GM21390 (cell line): ENCODE measurements at regions not wholly inside any gene's neighbourhood (a gene's known extent, or its start where the extent isn't known, plus 50 kb on each side); places are given as distances from the start of the nearest gene placed in this dataset.
"Not testable (repeated sequence)": the region's sequence is repeated elsewhere in the genome, so short reads cannot be mapped to it uniquely, and the experiment has no call there.

Experiments
- ATAC-seq: cut with Tn5 transposase; IDR thresholded peaks from one replicate; pipeline ENCODE4 v1.9.1; 2021; ENCODE audit not compliant: unreplicated experiment

DNA sequence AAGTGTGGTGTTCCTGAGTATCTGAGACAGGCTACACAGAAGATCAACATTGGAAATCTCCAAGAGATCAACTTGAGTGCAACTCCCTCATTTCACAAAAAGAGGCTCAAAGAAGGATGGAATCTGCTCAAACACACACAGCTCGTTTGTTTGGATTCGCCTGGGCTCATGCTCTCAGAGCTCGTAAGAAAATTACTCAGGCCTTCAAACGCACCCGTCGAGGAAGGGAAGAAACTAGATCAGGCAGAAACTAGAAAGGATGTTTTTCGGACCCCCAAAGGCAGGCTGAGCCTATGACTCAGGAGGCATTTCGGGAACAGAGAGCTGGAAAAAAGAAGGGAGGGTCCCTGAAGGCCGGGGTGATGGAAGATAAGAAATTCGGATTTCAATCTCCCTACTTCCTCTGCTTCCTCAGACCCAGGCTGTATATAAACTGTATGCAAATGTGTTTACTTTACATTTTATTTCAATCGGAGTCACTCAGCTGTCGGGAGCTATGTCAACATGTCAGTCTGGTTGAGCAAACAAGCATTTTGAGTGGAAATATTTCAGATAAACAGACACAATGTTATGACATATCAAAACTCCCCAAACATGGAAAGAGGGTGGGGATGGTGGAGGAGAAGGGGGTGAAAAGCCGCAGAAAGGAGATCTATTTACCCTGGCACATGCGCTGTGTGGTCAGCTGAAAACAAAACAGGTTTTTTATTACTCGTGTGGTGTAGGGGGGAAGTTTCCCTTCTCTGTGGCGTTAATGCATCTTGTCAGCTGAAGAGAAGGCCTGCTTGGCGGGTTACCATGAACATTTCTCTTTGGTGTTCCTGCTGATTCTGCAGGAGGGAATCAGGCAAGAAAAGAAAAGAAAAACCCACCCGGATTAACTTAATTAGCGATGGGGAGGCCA lies 129.1 kb upstream of the TBX3 start:
- no peak for ATAC-seq

DNA sequence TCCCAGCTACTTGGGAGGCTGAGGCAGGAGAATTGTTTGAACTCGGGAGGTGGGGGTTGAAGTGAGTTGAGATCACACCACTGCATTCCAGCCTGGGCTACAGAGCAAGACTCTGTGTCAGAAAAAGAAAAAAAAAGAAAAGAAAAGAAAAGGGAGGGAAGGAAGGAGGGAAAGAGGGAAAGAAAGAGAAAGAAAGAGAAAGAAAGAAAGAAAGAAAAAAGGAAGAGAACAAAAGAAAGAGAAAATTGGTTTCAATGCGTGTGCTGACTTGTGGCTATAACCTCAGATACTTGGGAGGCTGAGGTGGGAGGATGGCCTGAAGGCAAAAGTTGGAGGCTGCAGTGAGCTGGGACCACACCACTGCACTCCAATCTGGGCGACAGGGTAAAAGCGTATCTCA lies 128.4 kb upstream of the TBX3 start:
- no peak for ATAC-seq

DNA sequence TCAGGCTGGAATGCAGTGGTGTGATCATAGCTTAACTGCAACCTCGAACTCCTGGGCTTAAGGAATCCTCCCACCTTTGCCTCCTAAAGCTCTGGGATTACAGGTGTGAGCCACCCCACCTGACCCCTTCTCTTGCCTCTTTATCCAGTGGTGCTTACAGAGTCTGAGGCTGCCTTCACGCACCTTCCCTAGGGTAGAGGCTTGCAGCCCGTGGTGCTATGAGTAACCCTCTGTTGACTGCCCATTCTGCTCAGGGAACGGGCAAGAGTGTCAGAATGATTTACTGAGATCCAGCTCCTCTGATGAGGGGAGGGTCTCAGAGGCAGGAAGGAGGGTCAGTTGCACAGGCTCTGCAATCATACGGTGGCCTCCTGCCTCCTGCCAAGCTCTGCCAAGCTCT lies 125.1 kb upstream of the TBX3 start:
- no peak for ATAC-seq

DNA sequence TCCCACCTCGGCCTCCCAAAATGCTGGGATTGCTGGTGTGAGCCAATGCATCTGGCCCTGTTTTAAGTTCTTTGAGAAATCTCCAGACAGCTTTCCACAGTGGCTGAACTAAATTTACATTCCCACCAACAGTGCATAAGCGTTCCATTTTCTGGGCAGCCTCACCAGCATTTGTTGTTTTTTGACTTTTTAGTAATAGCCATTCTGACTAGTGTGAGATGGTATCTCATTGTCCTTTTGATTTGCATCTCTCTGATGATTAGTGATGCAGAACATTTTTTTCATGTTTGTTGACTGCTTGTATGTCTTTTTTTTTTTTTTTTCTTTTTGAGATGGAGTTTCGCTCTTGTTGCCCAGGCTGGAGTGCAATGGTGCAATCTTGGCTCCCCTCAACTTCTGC lies 117.4 kb upstream of the TBX3 start:
- not testable (repeated sequence) for ATAC-seq

DNA sequence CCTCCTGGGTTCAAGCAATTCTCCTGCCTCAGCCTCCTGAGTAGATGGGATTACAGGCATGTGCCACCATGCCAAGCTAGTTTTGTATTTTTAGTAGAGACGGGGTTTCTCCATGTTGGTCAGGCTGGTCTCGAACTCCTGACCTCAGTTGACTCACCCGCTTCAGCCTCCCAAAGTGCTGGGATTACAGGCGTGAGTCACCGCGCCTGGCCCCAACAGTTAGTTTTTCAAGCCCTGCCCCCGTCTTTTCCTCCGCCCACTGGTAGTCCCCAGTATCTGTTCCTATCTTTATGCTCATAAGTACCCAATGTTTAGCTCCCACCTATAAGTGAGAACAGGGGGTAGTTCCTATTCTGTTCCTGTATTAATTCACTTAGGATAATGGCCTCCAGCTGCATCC lies 116.6 kb upstream of the TBX3 start:
- not testable (repeated sequence) for ATAC-seq

DNA sequence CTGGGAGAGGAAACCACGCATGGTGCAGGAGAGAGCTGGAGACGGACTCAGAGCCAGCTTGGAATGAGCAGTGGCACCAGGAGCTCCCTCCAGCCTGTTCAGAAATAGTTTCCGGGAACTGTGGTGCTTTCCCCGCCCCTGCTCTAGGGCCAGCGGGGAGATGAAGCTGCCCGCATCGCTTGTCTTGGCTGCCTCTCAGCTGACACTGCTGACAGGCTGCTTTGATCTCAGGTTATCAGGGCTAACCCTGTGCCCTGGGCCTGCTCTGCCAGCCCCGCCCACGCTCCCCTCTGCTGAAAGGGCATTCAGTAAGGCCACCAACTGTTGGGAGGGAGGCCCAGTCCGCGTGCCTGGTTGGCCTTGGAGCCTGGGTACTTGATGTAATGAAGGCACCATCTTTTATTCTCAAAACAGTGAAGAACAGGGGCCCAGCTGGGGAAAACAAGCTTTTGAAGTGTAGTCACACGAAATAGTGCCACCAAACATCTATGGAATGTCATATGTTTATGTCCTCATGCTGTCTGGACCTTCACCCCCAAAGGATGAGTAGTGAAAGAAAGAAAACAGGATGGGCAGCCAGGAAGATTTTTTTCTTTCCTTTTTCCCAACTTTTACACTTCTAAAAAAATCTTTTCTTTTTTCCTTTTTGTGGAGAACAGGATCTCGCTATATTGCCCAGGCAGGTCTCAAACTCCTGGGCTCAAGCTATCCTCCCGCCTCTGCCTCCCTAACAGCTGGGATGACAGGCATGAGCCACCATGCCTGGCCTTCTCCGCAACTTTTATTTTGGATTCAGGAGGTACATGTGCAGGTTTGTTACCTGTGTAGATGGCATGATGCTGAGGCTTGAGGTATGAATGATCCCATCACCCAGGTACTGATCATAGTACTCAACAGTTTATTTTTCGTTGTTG lies 115.9 kb upstream of the TBX3 start:
- ATAC-seq, result no peak

DNA sequence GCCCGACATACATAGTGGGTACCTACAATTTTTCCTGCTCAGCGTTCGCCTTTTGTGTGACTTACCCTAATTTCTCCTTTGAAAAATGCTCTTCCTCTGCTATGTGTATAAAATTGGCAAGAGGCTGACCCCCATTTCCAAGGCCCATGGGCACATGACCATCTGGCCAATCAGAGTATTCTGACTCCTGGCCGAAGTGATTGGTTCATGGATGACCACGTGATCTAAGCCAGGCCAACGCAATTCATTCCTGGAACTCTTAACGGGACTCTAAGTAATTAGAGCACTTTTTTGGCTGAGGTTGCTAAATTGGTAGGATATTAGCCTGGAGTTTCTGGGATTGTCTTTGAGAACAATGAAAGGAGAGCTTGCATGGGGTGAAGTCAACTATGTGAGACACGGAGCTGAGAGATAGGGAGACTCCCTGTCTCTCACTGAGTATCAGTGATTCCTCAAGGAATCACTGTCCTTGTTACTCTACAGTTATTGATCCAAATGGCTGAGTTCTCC lies 110.1 kb upstream of the TBX3 start:
- no peak for ATAC-seq

DNA sequence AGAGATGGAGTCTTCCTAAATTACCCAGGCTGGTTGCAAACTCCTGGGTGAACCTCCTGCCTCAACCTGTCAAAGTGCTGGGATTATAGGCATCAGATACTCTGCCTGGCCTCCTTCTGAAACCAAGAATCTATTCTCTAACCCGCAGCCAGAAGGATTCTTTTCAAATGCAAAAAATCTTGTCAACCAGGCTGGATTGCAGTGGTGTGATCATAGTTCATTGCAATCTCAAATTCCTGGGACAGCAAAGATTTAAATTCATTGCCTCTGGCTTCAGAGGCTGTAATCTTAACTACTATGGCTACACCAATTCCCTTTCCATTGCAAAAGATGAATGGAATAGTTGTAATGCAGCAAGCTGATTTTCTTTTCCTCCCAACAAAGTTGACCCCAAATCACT lies 106.3 kb upstream of the TBX3 start:
- no peak for ATAC-seq

DNA sequence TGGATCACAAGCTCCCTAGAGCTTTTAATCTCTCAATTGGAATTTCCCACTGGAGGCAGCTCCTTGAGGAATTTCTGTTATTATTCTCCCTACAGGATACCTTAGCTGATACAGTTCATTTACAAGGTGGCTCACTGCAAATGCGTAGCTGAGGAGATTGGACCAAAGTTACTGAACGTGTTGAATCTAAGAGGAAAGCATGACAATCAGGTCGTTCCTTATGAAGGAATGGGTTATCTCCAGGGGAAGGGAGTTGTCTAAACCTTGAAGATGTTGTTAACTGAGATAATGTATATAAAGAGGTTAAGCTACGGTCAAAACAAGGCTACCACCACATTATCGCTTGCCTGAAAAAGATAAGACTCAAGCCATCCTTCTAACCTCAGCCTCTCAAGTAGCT lies 105.8 kb upstream of the TBX3 start:
- no peak for ATAC-seq

DNA sequence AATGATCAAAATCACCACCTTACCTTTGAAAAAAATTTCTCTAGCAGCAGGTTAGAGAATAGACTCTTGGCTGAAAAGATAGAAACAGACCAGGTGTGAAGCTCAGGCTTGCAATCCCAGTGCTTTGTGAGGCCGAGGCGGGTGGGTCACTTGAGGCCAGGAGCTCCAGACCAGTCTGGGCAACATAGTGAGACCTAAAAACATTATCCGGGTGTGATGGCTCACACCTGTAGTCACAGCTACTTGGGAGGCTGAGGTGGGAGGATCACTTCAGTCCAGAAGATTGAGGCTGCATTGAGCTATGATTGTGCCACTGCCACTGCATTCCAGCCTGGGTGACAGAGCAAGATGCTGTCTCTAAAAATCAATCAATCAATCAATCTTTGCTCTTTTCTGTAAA lies 105.3 kb upstream of the TBX3 start:
- no peak for ATAC-seq

DNA sequence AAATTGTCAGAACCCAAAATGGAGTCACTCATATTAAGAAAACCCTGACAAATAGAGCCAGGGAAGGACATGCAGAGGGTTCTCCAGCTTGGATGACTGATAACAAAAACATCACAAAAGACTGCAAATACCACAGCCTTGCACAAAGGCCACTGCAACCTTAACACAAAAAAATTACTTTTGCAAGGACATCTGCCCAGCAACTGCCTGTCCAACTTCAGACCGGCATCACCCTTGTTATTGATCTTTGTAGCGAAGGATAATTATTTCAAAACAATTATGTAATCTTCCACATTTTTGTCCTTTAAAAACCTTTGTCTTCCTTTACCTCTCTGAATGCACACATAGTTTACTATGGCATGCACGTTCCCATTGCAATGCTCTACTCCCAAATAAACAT lies 100.6 kb upstream of the TBX3 start:
- ATAC-seq, result no peak

DNA sequence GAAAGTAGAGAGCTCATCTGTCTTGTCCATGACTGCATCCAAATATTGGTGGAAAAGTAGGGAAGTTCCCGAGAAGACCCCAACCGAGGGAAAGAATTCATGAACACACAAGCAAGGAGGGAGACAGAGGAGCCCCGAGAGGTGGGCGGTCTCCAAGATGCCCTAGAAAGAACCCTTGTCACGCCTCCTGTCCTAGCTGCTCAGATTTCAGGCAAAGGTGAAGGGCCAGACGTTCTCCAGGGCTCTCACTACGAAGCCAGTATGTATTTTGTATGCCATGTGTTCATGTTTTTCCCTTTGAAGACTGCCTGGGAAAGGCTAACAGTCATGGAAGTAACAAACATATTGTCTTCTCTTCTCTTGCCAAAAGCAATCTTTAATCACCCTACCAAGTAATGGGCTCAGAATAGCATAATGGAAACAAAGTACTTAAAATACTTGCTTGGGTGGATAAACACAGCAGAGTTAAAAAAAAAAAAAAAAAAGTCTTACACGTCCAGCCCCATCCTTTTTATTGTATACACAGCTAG lies 99.2 kb upstream of the TBX3 start:
- ATAC-seq, result no peak

DNA sequence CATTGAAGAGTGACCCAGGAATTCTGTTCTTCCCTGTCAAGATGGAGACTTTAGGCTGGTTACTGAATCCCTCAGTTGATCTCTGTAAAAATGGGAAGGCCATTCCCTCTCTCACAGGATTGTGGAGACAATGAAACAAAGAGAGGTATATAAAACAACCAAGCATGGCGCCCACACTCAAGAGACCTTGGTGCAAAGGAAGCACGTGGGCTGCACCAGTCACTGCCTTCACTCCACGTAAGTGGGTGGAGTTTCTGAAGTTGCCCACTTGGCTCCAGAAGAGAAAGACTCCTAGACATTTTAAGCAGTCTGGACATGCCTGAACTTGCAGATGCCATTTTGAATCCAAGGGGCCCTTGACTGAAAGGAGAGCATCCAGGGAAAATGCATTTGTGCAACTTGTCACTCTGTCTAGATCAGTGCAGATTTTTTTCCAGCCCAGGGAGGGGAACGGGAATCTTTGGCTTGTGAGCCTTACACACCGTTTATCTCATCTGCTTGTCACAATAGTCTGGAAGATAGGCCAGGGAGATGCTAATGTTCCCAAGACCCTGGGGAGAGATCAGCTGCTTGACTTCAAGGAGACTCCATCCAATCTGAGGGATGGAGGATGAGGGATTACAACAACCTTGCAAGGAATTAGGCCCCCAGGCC lies 96.9 kb upstream of the TBX3 start:
- ATAC-seq, result no peak

DNA sequence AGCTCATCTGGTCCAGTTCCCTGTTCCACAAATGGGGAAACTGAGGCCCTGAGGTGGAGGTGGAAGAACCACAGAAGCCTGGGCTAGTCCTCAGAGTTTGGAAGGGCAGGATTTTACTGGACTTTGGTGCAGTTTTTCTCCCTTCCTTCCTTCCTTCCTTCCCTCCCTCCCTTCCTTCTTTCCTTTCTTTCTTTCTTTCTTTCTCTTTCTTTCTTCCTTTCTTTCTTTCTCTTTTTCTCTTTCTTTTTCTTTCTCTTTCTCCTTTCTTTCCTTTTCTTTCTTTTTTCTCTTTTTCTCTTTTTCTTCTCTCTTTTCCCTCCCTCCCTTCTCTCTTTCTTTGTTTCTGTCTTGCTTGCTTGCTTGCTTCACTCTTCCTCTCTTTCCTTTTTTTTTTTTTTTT lies 95.7 kb upstream of the TBX3 start:
- ATAC-seq, result no peak

DNA sequence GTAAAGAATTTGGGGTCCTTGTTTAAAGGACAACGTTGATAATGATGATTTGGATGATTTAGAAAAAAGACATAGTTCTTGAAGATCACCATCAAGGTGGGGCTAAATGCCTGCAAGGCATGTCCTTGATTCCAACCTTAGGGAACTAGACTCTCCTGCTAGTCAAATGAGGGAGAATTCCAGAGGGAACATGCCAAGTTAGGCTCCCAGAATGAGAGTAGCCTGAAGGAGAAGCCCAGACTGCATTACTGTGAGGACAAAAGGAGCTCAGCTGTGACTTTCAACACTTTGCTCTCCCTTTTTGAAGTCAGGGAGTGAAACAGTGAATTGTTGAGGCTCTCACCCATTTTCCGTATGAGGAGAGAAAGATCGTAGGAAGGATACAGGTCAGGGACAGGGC lies 95.2 kb upstream of the TBX3 start:
- ATAC-seq, result no peak

DNA sequence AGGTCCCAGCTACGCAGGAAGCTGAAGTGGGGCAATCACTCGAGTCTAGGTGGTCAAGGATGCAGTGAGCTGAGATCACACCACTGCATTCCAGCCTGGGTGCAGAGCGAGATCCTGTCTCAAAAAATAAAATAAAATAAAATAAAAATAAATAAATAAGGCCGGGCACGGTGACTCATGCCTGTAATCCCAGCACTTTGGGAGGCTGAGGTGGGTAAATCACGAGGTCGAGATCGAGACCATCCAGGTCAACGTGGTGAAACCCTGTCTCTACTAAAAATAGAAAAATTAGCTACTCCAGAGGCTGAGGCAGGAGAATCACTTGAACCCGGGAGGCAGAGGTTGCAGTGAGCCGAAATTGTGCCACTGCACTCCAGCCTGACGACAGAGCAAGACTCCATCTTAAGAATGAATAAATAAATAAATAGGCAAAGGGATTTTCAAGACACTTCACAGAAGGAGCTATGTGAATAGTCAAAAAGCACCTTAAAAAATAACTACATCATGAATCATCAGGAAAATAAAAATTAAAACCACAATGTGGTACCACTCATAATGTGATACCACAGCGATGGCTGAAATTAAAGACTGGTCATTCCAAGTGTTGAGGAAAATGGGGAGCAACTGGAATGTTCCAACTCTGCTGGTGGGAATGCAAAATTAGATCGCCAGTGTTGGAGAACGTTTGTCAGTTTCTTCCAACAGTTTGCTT lies 92.9 kb upstream of the TBX3 start:
- no peak for ATAC-seq

DNA sequence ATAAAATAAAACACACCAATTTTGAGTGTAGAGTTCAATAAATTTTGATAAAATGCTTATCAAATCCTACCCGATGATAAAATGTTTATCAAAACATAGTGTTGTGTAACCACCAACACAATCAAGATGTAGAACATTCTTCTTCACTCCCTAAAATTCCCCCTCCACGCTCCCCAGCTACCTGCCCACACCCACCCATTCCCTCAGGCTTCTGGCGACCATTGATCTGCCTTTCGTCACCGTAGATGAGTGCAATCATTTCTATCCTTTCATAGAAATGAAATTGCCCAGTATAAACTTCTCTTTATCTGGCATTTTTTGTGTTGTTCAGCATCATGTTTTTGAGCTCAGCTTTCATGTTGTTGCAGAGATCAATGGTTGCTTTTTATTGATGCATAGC lies 90.7 kb upstream of the TBX3 start:
- no peak for ATAC-seq

DNA sequence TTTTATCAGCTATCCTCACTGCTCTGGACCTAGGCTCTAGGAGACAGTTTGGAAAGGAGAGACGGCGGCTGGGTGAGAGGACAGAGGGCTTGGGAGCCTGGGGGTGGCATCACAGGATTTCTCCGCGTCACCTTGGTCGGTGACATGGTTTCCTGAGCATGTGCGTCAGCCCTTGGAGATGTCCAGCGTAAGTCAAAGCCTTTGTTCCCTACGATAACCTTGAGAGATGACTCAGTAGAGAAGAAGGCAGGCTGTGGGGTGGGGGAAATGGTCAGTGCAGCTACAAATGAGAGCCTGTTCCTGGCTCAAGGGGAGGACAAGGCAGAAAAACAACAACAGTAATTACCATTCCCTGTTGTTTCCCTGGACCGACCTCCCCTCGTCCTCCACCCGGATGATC lies 90.2 kb upstream of the TBX3 start:
- no peak for ATAC-seq

DNA sequence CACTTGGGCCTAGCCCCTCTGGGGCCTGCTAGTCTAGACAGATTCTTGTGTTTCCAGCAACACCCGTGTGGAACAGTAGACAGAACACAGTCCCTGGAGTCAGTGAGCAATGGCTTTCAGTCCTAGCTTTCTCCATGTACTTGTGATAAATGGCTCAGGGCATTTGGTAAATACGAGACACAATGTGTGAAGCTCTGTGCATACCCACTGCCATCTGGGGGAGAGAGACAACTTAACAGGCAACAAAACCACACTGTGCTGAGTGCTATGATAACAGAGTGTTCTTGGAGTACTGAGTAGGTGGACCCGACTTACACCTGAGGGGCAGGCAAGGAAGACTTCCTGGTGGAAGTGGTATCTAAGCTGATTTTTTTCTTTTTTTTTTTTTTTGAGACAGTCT lies 86.3 kb upstream of the TBX3 start:
- ATAC-seq, result no peak

DNA sequence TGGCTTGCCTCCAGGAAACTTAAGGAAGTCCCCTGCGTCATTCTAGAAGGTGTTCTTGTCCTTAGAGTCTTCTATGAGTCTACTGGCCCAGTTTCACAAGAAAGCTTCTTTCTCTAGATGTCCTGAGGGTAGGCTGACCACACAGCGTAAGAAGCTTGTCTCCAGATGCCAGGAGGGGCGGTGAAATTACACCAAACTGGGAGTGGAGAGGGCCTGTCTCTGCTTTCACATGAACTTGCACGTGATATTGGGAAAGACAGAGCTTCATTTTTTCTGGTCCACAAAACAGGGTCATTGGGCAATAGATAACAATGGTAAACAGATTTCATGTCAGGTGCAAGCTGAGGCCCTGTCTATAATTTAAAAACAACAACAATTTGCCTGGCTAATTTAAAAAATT lies 85.7 kb upstream of the TBX3 start:
- ATAC-seq, result no peak
